ENCODE measurements at regions not wholly inside any gene's neighbourhood (a gene's known extent, or its start where the extent isn't known, plus 50 kb on each side); places are given as distances from the start of the nearest gene placed in this dataset.

DNA sequence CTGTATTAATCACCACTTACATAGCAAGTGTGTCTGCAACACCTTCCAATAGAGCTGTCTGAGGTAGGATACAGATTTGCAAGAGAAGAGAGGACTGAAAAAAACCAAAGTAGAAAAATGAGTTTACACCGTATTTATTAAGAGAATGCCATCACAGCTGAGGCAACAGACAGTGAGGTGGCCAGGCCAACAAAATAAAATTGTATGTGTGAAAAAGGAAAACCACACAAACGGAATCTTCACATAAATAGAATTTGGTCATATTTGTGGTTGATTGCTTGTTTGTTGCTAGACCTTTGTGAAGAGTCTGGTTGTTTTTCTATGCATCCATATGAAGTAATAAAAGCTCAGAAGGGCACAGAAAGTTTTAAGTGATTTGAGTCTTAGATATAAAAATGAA lies 157.8 kb upstream of the TSHZ2 start (continued):
- TF ChIP-seq CHD2 (IDR thresholded peaks at IDR 0.05; ENCODE audit: low read length) (no peak), TCF12 (IDR thresholded peaks at IDR 0.05; ENCODE audit: low read depth, low read length) (no peak), EGR1 (IDR thresholded peaks at IDR 0.05; ENCODE audit: borderline replicate concordance, low read depth, low read length) (no peak), TAF7 (optimal IDR thresholded peaks at IDR 0.05; ENCODE audit: borderline replicate concordance, low read depth, low read length) (no peak)

Data from H1 (cell line).